ENCODE measurements at regions not wholly inside any gene's neighbourhood (a gene's known extent, or its start where the extent isn't known, plus 50 kb on each side); places are given as distances from the start of the nearest gene placed in this dataset.

DNA sequence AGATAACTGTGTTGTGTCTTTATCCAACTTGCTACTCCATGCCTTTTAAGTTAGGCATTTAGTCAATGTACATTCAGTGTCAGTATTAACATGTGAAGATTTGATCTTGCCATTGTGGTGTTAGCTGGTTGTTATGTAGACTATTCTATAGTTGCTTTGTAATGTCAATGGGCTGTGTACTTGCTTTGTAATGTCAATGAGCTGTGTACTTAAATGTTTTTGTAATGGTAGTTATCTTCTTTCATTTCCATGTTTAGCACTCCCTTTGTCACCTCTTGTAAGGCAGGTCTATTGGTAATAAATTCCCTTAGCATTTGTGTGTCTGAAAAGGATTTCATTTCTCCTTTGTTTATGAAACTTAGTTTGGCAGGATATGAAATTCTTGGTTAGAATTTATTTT is 53.4 kb downstream of the MC4R start:
- H3K9me3 ChIP-seq (ENCODE audit: control insufficient read depth, insufficient read depth, low read length), result no peaks in the 10 kb centered on the region
- no peaks in the 10 kb centered on the region for H3K36me3 ChIP-seq (ENCODE audit: control insufficient read depth, insufficient read depth, low read length)
- no peak overlapping the region for H3K9ac ChIP-seq (ENCODE audit: low read depth, low read length)
- H3K27me3 ChIP-seq (ENCODE audit: control insufficient read depth, insufficient read depth, low read length), result no peaks in the 10 kb centered on the region
- H3K4me3 ChIP-seq (ENCODE audit: low read depth, low read length), result no peak overlapping the region
- H3K4me1 ChIP-seq (ENCODE audit: control insufficient read depth, insufficient read depth, low read length), result peaks cover 20% of the 10 kb centered on the region
- H3K27ac ChIP-seq (ENCODE audit: low read depth, low read length), result peak overlapping the region; percentile 84

DNA sequence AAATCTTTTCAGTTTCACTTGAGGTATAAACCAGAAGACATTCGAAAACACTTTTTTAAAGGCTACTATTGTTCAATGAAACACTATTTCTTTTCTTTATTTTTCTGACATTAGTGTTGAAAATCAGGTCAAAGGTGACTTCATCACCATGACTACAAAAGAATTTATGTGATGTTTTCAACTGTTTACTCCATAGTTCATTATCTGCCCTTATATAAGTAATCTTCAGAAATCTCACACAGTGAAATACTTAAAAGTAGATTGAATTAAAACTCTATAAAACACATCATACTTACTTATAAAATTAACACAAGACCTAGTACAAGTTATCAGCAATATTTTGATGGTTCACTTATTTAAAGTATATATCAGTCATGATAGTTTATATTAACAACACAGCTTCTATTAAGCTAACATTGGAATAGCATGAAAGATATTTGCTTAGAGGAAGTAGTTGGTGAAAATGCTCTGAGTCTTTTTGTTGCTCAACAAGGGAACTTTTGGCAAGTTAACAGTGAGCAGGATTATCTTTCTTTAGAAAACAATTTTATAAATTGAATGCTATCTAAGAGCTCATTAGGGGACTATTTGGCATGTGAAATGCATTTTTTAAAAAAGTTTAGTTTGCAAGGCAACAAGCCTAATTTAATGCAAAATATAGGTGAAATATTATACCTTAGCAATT is 60.8 kb downstream of the MC4R start:
- Histone ChIP-seq H3K4me1 (ENCODE audit: control insufficient read depth, insufficient read depth, low read length) (no peaks in the 10 kb centered on the region), H3K4me3 (ENCODE audit: low read depth, low read length) (no peak overlapping the region), H3K36me3 (ENCODE audit: control insufficient read depth, insufficient read depth, low read length) (no peaks in the 10 kb centered on the region), H3K27ac (ENCODE audit: low read depth, low read length) (no peak overlapping the region), H3K9me3 (ENCODE audit: control insufficient read depth, insufficient read depth, low read length) (0 out of 2 replicates have a peak, but pooled peaks cover 2% of the 10 kb centered on the region), H3K9ac (ENCODE audit: low read depth, low read length) (no peak overlapping the region), H3K27me3 (ENCODE audit: control insufficient read depth, insufficient read depth, low read length) (no peaks in the 10 kb centered on the region)

DNA sequence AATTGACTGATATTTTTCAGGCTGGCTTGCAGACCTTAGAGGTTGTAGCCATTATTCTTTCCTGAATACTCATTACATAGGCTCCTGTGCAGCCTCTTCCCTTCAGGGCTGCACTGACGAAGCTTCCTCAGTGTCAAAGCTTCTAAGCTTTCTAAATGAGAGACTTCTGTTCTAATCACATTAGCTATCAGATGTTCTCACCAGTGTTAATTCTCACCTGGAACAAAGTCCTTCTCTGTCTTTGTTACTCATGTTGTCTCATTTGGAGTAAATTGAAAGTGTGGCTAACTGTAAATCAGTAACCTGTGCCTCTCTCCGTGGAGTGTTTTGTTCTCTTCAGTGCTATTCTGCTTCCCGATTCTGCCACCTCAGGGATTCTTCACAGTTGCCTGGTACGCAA is 76.9 kb downstream of the MC4R start:
- Histone ChIP-seq H3K27ac (ENCODE audit: low read depth, low read length) (no peak overlapping the region), H3K4me3 (ENCODE audit: low read depth, low read length) (no peak overlapping the region), H3K36me3 (ENCODE audit: control insufficient read depth, insufficient read depth, low read length) (no peaks in the 10 kb centered on the region), H3K4me1 (ENCODE audit: control insufficient read depth, insufficient read depth, low read length) (no peaks in the 10 kb centered on the region), H3K9ac (ENCODE audit: low read depth, low read length) (no peak overlapping the region), H3K9me3 (ENCODE audit: control insufficient read depth, insufficient read depth, low read length) (no peaks in the 10 kb centered on the region), H3K27me3 (ENCODE audit: control insufficient read depth, insufficient read depth, low read length) (no peaks in the 10 kb centered on the region)

DNA sequence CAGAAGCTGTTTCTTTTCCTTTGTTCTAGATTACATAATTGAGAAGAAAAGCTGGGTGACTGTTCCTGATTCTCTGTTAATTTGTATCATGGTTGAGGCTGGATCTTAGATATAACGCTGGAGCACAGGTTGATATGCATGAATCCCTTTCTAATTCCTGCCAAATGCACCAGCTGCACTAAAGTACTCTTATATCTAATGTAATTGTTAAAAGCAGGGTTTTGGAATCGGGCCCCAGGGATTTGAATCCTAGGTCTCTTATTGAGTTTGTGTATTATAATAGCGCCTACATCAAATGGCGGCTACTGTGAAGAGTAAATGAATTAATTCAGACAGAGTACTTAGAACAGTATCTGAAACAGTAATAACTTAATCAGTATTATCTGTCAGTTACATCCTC is 80.4 kb downstream of the MC4R start:
- no peak overlapping the region for H3K27ac ChIP-seq (ENCODE audit: low read depth, low read length)
- no peaks in the 10 kb centered on the region for H3K27me3 ChIP-seq (ENCODE audit: control insufficient read depth, insufficient read depth, low read length)
- no peaks in the 10 kb centered on the region for H3K9me3 ChIP-seq (ENCODE audit: control insufficient read depth, insufficient read depth, low read length)
- no peak overlapping the region for H3K4me3 ChIP-seq (ENCODE audit: low read depth, low read length)
- no peaks in the 10 kb centered on the region for H3K36me3 ChIP-seq (ENCODE audit: control insufficient read depth, insufficient read depth, low read length)
- H3K4me1 ChIP-seq (ENCODE audit: control insufficient read depth, insufficient read depth, low read length), result no peaks in the 10 kb centered on the region
- no peak overlapping the region for H3K9ac ChIP-seq (ENCODE audit: low read depth, low read length)

DNA sequence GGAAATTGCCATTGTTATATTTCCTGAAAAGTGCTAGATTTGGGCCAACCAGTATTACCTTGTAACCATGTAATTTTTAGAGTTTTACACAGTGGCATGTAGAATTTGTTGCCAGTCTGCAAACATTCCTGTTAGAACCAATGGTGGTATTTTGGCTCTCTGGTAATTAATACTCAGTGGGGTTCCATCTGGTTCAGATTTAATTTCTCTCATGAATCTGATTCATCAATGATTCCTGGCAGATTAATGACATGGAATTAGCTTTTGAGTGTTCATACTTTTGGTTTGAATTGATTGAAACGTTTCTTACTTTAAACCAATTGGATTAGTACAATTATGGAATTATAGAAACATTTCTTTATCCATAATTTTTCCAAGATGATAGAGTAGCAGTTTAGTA is 93.2 kb downstream of the MC4R start:
- H3K4me3 ChIP-seq (ENCODE audit: low read depth, low read length), result no peak overlapping the region
- 0 out of 2 replicates have a peak, but pooled peaks cover 5% of the 10 kb centered on the region for H3K4me1 ChIP-seq (ENCODE audit: control insufficient read depth, insufficient read depth, low read length)
- H3K27me3 ChIP-seq (ENCODE audit: control insufficient read depth, insufficient read depth, low read length), result no peaks in the 10 kb centered on the region
- no peaks in the 10 kb centered on the region for H3K36me3 ChIP-seq (ENCODE audit: control insufficient read depth, insufficient read depth, low read length)
- H3K9me3 ChIP-seq (ENCODE audit: control insufficient read depth, insufficient read depth, low read length), result no peaks in the 10 kb centered on the region
- no peak overlapping the region for H3K27ac ChIP-seq (ENCODE audit: low read depth, low read length)
- H3K9ac ChIP-seq (ENCODE audit: low read depth, low read length), result no peak overlapping the region

DNA sequence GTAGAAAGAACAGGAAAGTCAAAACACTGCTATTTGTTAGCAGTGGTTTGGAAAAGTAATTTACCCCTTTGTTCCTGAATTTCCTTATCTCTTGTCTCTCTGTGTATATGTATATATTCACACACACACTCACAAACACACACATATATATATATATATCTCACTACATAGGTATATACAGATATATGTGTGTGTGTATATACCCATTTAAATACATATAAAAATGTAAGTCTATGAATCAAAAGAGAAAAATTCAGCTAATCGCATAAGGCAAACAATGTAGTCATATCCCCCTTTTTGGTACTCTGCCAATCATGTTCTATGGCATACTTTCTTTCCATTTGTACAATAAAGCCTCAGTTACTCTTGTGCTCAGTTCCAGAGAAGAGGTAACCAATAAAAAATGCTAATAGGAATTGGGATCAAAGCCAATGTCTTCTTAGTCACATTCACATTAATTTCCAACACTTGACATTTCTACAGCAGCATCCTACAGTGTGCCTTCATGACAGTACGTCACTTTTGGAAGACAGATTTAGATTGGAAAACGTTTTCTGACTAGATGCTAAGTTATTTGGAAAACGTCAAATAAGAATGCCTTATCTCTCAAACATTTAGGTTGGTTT is 94.6 kb downstream of the MC4R start:
- Histone ChIP-seq H3K4me3 (ENCODE audit: low read depth, low read length) (no peak overlapping the region), H3K27ac (ENCODE audit: low read depth, low read length) (no peak overlapping the region), H3K27me3 (ENCODE audit: control insufficient read depth, insufficient read depth, low read length) (no peaks in the 10 kb centered on the region), H3K36me3 (ENCODE audit: control insufficient read depth, insufficient read depth, low read length) (no peaks in the 10 kb centered on the region), H3K9ac (ENCODE audit: low read depth, low read length) (no peak overlapping the region), H3K4me1 (ENCODE audit: control insufficient read depth, insufficient read depth, low read length) (0 out of 2 replicates have a peak, but pooled peaks cover 1% of the 10 kb centered on the region), H3K9me3 (ENCODE audit: control insufficient read depth, insufficient read depth, low read length) (no peaks in the 10 kb centered on the region)

DNA sequence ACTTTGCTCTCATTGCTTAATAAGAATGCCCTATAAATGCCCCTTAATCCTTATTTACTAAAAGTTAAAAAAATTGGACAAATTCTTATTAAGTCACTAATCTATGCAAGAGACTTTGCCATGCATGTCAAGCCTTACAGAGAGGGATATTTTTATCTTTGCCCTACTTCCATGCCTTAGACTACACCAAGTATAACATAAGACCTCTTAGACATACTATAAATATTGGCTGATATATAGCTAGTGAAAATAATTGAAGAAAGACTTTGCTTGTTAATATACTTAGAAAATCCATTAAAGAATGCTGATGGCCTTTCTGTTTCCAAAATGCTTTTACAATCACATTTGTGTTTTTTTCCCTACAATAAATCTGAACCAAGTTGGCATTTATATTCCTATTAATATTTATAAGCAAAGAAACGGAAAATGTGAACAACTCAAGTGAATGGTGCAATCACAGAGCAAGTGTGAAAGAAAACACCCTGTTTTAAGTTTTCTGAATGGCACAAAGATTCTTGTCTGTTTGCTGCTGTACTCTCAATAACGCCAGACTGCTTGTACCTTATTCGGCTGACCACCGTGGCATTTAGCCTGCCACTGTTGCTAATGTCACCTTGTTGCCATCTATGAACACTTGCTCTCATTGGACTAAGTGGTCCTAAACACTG is 105.0 kb downstream of the MC4R start:
- Histone ChIP-seq H3K4me1 (ENCODE audit: control insufficient read depth, insufficient read depth, low read length) (no peaks in the 10 kb centered on the region), H3K27me3 (ENCODE audit: control insufficient read depth, insufficient read depth, low read length) (no peaks in the 10 kb centered on the region), H3K9ac (ENCODE audit: low read depth, low read length) (no peak overlapping the region), H3K9me3 (ENCODE audit: control insufficient read depth, insufficient read depth, low read length) (no peaks in the 10 kb centered on the region), H3K27ac (ENCODE audit: low read depth, low read length) (no peak overlapping the region), H3K4me3 (ENCODE audit: low read depth, low read length) (no peak overlapping the region), H3K36me3 (ENCODE audit: control insufficient read depth, insufficient read depth, low read length) (no peaks in the 10 kb centered on the region)

DNA sequence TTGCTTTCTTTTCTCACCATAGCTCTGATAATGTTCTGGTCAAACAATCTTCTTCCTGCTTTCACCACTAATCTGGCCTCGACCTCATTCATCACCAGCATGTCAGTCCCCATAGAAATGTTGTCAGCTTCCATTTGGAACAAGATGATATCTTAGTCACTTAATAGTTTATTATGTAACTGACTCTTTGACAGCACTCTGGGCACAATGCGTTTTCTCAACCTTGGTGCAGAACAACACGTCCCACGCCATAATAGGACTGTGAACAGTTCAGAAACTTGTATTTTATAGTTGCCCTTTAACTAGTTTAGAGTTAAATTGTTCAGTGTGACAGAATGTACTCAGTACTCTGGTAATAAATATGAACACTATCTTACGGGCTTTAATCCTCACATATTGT is 106.0 kb downstream of the MC4R start:
- Histone ChIP-seq H3K4me3 (ENCODE audit: low read depth, low read length) (no peak overlapping the region), H3K9me3 (ENCODE audit: control insufficient read depth, insufficient read depth, low read length) (no peaks in the 10 kb centered on the region), H3K4me1 (ENCODE audit: control insufficient read depth, insufficient read depth, low read length) (no peaks in the 10 kb centered on the region), H3K9ac (ENCODE audit: low read depth, low read length) (no peak overlapping the region), H3K27me3 (ENCODE audit: control insufficient read depth, insufficient read depth, low read length) (no peaks in the 10 kb centered on the region), H3K27ac (ENCODE audit: low read depth, low read length) (no peak overlapping the region), H3K36me3 (ENCODE audit: control insufficient read depth, insufficient read depth, low read length) (no peaks in the 10 kb centered on the region)

DNA sequence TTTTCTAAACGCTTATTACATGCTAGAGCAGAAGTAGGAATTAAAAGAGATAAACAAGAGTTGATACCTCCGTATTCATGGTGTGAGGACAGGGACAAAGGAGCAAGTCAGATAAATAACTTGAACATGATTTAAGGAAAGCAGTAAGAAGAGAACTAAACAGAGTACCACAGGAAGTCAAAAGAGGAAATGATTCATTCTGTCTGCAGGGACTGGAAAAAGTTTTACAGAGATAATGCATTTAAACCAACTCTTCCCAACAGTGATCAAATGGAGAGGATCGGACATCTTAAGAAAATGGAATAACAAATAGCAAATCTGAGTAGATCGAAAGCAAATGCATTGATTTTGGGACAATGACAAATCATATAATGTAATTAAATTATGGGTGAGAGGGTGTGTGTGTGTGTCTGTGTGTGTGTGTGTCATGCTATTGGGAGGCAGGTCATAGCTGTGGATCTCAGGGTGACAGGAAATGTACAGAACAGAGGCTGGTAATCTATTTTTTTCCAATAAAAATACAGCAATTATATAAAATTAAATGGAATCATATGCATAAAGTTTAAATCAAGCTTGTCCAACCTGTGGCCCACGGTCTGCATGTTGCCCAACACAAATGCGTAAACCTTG is 113.4 kb downstream of the MC4R start:
- Histone ChIP-seq H3K9ac (ENCODE audit: low read depth, low read length) (no peak overlapping the region), H3K9me3 (ENCODE audit: control insufficient read depth, insufficient read depth, low read length) (no peaks in the 10 kb centered on the region), H3K36me3 (ENCODE audit: control insufficient read depth, insufficient read depth, low read length) (no peaks in the 10 kb centered on the region), H3K4me1 (ENCODE audit: control insufficient read depth, insufficient read depth, low read length) (no peaks in the 10 kb centered on the region), H3K27me3 (ENCODE audit: control insufficient read depth, insufficient read depth, low read length) (no peaks in the 10 kb centered on the region), H3K4me3 (ENCODE audit: low read depth, low read length) (no peak overlapping the region), H3K27ac (ENCODE audit: low read depth, low read length) (no peak overlapping the region)

DNA sequence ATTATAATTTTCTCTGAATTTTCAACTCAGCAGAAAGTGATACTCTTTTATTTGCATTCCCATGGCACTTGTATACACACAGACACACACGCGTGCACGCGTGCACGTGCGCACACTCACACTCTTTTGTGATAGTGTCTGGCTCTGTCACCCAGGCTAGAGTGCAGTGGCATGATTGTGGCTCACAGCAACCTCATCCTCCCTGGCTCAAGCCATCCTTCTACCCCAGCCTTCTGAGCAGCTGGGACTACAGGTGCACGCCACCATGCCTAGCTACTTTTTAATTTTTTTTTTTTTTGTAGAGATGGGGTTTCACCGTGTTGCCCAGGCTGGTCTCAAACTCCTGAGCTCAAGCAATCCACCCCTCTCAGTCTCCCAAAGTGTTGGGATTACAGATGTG is 123.2 kb downstream of the MC4R start:
- Histone ChIP-seq H3K4me1 (ENCODE audit: control insufficient read depth, insufficient read depth, low read length) (no peaks in the 10 kb centered on the region), H3K4me3 (ENCODE audit: low read depth, low read length) (no peak overlapping the region), H3K27ac (ENCODE audit: low read depth, low read length) (no peak overlapping the region), H3K36me3 (ENCODE audit: control insufficient read depth, insufficient read depth, low read length) (no peaks in the 10 kb centered on the region), H3K27me3 (ENCODE audit: control insufficient read depth, insufficient read depth, low read length) (no peaks in the 10 kb centered on the region), H3K9ac (ENCODE audit: low read depth, low read length) (no peak overlapping the region), H3K9me3 (ENCODE audit: control insufficient read depth, insufficient read depth, low read length) (no peaks in the 10 kb centered on the region)
